Activated naive CD4-positive, alpha-beta T cell treated with anti-CD3 and anti-CD28 coated beads, Interleukin-2, amount 50 U/mL, for 16 hours (primary cell): ENCODE measurements at regions not wholly inside any gene's neighbourhood (a gene's known extent, or its start where the extent isn't known, plus 50 kb on each side); places are given as distances from the start of the nearest gene placed in this dataset.
"Not testable (repeated sequence)": the region's sequence is repeated elsewhere in the genome, so short reads cannot be mapped to it uniquely, and the experiment has no call there.

Experiments used
- DNase-seq: peaks from one replicate; pipeline ENCODE4 v3.0.0-alpha.2; 2020

DNA sequence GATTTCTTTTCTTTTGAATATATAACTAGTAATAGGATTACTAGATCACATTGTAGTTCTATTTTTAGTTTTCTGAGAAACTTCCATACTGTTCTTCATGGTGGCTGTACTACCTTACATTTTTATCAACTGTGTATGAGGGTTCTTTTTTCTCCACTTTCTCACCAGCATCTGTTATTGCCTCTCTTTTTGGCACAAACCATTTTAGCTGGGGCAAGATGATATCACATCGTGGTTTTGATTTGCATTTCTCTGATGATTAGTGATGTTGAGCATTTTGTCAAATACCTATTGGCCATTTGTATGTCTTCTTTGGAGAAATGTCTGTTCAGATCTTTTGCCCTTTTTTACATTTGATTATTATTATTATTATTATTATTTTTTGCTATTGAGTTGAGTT is 86.1 kb upstream of the TCF21 start:
- DNase-seq, result no peak

DNA sequence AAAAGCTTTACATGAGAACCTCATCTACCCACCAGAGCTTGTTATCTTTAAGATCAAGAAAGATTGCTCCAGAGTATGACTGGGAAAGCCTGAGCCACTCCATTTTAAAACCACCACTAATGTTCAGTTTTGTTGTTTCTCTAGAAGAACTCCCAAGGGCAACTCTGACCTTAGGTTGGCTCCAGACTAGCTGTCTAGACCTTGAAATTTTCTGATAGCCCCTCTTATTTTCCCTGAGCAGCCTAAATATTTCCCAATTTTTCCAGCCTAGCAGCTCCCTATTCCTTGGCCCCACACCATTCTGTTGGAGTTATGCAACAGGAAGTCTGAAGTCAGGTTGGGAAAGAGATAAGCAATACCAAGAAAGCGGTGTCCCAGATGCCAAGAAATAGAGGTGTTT is 84.6 kb upstream of the TCF21 start:
- no peak for DNase-seq

DNA sequence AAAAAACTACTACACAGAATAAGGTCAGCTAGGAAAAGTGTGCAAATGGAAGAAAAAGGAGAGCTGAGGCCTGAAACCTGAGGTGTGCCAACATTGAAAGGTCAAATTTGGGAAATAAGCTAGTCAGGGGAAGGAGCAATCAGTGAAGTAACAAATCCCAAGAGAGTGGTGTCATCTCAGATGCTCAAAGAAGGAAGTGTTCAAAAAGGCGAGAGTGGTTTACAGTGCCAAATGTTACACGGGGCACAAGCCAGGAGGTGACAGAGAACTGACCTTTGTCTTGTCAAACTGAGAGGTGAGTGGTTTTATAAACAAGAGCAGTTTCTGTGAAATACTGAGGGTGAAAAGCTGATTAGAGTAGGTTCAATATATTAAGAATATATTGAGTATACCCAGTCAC is 83.0 kb upstream of the TCF21 start:
- DNase-seq, result no peak

DNA sequence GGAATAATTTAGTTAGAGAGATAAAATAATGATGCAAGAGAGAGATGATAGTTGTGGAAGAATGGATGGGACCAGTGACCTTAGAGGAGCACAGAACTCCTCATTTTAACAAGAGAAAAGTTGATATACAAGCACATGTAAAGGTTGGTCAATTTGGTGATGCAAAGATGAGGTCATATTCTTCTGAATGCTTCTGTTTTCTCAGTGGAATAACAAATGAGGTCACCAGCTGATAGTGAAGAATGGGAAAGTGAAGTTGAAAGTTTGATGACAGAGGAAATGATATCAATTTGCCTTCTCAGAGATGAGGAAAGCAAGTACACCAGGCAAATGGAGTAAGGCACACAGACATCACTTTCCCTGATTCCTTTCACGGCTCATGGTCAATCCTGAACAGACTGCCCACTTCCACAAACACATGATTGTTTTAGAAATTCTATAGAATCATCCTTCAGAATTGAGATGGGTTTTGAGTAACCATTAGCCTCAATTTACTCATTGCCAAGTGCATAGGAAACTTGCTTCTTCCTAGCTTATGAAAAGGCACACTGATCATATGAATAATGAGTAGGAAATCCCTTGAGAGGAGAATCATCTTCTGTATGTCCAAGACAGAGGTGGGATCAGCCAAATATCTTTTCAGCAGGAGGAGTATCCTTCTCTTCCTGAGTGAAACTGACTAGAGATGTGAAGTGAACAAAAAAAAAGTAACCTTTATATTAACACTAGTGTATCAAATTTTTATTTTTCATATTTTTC is 82.4 kb upstream of the TCF21 start:
- no peak for DNase-seq

DNA sequence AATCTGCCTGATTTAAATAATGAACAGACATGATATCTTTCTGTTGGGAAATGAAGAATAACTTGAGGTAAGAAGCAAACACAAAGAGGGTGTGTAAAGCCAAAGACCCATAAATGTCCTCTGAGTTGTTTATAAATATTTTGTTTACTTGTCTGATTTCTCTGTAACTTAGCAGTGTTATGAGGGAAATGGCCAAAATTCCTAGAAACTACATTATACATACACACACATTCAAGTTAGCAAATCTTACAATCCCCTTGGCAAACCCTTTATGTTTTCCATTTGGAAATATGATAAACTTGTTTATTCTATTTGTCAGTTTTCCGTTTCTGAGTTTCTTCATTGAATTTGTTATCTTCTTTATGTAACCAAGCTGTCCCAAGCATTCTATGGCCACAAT is 81.4 kb upstream of the TCF21 start:
- no peak for DNase-seq

DNA sequence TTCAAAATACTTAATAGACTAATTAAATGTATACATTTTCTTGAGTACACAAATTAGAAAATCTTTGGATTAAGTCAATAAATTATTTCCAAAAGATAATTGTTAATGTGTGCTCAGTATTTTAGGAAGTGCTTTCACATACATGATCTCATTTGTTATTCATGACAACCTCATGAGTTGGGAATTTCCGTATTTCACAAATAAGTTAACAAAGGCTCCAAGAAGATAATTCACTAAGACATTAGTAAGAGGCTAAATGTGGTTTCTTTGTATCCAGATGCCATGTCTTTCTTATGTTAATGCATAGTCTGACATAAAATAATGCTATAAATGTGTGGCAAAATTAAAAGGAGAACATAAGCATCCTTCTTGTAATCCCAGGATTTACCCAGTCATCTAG is 79.5 kb upstream of the TCF21 start:
- no peak for DNase-seq

DNA sequence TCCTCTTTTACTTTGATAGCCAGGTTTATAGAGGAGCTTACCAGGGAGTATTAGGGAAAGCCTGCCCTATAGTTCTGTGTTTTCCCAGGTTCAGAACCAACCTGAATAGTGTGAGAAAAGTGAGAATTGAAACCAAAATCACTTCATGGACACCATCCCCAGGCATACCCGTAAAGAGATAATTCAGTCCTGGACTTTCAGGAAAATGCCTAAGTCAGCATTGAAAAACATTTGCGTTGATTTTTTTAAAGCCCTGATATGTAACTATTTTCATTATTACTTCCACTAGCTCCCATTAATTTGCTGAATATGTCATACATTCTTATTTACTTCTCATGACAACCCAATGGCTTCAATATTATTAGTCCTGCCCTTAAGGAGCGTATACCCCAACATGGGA is 77.4 kb upstream of the TCF21 start:
- DNase-seq, result no peak

DNA sequence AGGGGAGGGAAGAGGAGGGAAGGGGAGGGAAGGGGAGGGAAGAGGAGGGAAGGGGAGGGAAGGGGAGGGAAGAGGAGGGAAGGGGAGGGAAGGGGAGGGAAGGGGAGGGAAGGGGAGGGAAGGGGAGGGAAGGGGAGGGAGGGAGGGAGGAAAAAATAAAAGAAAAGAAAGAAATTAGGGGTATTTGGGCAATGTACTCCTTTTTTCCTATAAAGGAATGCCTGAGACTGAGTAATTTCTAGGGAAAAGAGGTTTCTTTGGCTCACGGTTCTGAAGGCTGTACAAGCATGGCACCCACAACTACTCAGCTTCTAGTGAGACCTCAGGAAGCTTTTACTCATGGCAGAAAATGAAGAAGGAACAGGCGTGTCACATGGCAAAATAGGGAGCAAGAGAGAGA is 76.5 kb upstream of the TCF21 start:
- DNase-seq, result not testable (repeated sequence)

DNA sequence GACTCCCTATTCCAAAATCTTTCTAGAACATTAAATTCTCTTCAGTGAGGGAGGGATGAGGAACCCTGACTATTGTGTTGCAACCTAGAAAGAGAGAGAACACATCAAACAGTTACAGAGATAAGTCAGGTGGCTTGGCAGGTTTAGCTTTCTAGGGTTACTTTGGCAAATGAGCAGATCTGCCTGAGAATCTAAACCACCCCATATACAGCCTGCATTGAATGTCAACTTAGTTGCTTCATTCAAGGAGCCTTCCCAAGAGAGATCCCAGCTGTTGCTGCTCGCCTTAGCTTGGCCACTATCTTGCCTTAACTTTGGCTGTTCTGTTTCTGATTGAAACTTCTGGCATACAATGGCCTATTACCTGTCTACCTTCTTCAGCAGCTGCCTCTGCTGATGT is 74.7 kb upstream of the TCF21 start:
- DNase-seq, result no peak

DNA sequence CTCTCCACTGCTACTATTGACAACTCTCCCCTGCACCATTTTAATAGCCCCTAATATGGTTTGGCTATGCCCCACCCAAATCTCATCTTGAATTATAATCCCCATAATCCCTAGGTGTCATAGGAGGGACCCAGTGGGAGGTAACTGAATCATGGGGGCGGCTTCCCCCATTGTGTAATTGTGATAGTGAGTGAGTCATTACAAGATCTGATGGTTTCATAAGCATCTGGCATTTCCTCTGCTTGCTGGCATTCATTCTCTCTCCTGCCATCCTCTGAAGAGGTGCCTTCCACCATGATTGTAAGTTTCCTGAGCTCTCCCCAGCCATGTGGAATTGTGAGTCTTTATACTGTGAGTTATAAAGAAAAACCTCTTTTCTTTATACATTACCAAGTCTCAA is 74.1 kb upstream of the TCF21 start:
- no peak for DNase-seq

DNA sequence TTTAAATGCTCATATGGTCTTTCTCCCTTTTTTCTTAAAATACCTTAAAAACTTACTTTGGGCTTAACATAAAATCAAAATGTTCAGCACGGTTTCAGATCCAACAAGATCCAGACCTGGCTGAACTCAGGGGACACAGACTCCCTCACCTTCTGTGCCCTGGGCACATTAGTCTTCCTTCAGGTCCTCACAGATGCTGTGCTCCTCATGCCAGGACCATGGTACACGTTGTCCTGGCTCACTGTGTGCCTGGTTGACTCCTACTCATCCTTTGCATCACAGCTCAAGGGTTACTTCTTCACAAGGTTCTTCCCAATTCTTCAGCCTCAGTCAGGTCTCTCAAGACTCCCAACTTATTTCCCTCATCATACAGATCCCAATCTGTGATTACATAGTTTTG is 73.6 kb upstream of the TCF21 start:
- DNase-seq, result no peak

DNA sequence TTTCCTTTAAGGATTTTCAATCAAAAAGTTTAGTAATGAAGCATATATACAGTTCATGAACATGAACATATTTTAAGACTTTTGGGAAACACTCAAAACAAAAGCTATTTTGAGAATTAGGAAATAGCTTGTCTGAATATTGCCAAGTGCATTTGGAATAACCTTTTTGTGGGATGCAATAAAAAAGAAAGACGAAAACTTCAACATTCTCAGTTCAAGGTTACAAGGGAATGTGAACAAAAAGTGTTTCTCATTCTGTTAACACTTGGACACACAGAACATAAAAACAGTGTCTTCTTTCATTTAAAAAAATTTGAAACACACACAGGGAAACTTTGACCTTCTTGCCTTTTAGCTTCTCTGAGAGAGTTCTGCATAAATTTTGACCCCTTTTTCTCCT is 72.7 kb upstream of the TCF21 start:
- DNase-seq, result no peak

DNA sequence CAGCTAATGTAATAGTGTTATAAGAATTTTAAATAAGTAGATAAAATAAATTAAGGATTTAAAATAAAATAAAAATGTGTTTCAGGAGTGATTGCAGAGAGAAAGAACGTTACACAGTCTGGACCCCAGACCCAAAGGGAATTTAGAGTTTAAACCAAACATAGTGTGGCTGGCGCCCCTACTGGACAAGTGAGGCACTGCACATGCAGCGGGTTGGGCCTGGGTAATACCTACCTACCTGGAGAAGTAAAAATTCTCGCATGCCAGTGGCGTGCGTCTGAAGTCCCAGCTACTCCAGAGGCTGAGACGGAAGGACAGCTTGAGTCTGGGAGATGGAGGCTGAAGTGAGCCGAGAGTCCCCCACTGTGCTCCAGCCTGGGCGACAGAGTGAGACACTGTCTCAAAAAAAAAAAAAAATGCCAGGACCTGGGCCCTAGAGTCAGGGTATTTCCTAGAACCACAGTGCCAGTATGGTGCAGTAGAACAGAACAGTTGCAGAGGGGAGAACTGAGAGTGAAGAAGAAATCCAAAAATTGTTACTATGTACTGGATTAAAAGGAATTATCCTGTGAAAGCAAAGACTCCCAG is 71.4 kb upstream of the TCF21 start:
- peak; percentile 46 for DNase-seq

DNA sequence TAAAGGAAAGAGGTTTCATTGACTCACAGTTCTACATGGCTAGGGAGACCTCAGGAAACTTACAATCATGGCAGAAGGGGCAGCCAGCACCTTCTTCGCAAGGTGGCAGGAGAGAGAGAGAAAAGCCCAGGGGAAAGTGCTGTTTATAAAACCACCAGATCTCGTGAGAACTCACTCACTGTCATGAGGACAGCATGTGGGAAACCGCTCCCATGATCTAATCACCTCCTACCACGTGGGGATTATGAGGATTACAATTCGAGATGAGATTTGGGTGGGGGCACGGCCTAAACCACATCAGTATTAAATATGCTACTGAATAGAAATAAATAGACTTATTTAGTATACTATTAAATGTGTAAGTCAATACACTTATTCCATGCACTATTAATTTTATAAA is 70.6 kb upstream of the TCF21 start:
- DNase-seq, result no peak

DNA sequence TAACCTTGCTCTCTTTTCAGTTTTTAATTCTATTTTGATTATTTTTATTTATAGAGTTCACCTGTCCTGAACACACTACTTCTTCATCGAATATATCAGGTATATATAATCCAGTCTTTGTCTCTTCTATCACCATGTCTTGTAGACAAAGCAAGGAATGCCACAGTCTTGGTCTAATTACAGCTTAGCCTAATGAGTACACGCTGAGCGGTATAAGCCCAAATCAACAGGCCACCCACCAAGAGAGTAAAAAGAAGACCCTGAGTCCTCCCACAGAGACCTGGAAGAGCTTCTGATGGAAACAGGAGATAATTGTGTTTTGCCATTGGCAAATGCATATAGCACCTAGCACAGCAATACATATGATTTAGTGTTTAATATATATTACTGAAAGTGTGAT is 68.7 kb upstream of the TCF21 start:
- no peak for DNase-seq

DNA sequence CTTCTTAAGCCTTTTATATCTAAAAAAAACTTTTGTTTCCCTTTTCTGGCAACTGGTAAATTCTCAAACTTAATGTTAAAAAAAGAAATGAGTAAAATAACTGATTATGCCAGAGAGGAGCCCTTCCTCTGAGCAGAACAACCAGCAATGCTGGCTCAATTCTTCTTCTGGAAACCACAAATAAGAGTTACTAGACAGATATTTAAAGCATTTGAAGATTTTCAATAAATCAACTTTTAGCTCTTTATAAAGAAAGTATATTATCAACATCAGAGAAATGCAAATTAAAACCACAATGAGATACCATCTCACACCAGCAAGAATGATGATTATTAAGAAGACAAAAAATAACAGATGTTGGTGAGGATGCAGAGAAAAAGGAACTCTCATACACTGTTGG is 61.1 kb upstream of the TCF21 start:
- DNase-seq, result no peak

DNA sequence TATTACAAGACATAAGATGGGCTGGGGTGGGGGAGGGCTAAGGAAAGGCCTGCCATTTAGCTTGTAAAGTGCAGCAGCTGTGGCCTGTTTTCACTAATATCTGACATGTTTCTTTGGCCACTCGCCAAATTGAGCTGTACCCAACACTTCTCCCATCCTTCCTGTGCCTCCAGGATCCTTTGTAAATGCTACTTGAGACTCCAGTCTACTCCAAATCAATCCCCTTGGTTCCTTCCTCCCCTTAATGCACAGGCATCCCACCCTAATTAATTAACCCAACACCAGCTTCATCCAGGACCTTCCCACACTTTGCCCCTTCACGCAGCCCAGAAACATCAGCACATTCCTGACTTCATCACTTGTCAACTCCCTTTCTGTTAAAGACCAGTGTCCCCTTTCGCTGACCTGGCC is 55.0 kb upstream of the TCF21 start:
- no peak for DNase-seq

DNA sequence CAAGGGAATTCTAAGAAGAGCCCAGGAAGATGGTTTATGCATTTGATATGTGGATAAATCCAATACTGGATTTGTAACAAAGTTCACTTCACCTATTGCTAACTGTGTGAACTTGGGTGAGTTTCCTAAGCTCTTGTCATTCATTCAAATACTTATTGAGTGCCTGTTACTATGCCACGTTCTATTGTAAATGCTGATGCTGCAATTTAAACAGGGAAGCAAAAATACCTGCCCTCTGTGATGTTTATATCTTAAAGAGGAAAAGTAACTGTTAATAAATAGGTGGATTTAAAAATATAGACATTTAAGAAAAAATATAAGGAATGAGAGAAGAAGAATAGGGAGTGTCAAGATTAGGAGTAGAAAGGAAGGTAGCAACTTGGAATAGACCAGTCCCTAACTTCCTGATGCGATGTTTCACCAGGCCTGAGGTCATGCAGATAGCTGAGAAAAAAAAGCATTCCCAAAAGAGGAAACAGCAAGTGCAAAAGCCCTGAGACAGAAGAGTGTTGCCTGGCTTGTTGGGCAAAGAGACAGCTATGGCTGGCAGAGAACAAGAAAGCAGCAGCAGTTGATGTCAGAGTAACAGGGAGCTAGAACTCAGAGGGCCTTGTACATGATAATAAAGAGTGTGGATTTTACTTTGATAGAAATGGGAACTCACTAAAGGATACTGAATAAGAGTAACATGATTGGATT is 54.3 kb upstream of the TCF21 start:
- no peak for DNase-seq

DNA sequence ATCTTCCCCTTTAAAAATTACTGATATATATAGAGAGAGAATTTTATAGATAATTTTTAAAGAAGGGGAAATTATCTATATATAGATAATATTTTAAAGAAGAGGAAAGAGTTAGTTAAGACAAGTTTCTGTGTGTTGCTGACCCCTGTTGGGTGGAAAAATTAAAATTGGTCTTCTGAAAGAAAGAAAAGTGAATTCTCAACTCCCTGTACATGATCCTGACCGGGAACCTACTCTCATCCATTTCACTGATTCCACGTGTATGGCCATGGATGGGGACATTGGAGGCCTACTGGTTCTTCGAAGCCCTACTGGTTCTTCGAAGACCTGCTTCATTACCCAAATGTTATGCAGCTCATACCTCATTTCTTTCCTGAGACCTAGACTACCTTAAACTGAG is 53.0 kb upstream of the TCF21 start:
- DNase-seq, result no peak

DNA sequence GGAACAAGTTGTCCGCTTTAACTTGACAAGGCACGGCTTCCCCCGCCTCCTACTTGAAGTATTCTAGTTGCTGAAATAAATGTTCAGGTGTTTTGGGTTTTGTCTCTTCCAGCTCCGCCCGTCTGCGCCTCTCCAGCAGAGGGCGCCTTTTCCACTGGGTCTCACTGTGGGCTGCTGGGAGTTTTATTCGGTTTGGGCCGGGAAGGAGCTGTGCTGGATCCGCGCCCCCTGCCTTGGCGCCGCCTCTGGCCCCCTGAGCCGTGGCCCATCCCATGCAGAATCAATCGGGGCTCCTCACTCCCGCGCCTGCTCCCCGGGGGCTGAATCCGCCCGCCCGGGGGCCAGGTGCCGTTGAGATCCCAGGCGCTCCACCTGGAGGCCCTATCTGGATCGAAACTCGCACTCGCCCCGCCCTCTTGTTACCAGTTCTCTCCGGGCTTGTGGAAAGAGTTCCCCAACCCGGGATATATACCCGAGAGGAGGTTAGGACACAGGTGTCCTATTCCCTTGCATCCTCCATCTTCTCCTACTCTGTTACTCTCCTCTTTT is 51.0 kb upstream of the TCF21 start:
- peak; percentile 60 for DNase-seq
